WERI-Rb-1 (cell line): ENCODE measurements at regions not wholly inside any gene's neighbourhood (a gene's known extent, or its start where the extent isn't known, plus 50 kb on each side); places are given as distances from the start of the nearest gene placed in this dataset.

ENCODE experiments used
- DNase-seq: peaks from one replicate; pipeline ENCODE4 v3.0.0-alpha.2; 2020
- H3K27ac ChIP-seq: fragments of 250-450 bp; sonication (Bioruptor Pico); 2 replicates; pipeline ENCODE4 v1.5.1; 2020; ENCODE audit warnings: mild to moderate bottlenecking, moderate library complexity
- H3K27me3 ChIP-seq: fragments of 250-450 bp; sonication (Bioruptor Pico); 2 replicates; pipeline ENCODE4 v1.5.1; 2021; ENCODE audit warnings: mild to moderate bottlenecking, low read depth, moderate library complexity; ENCODE audit not compliant: insufficient read depth, severe bottlenecking
- H3K36me3 ChIP-seq: fragments of 250-450 bp; sonication (Bioruptor Pico); 2 replicates; pipeline ENCODE4 v1.5.1; 2020; ENCODE audit warnings: mild to moderate bottlenecking, moderate library complexity
- H3K4me3 ChIP-seq: 2 replicates; pipeline ENCODE4 v1.5.1; 2011; ENCODE audit warnings: low read depth, mild to moderate bottlenecking, control low read depth, low read length
- H3K9me3 ChIP-seq: fragments of 250-450 bp; sonication (Bioruptor Pico); 2 replicates; pipeline ENCODE4 v1.5.1; 2021; ENCODE audit warnings: mild to moderate bottlenecking, moderate library complexity; ENCODE audit not compliant: severe bottlenecking
- CTCF ChIP-seq: IDR thresholded peaks from 2 replicates; pipeline ENCODE4 v1.5.1; 2011; ENCODE audit warnings: low read depth, mild to moderate bottlenecking, control low read depth, inconsistent platforms, low read length

- Histone ChIP-seq H3K9me3 (no peaks in the 10 kb centered on the region), H3K4me3 (no peak overlapping the region), H3K36me3 (no peaks in the 10 kb centered on the region), H3K27me3 (no peaks in the 10 kb centered on the region), H3K27ac (no peak overlapping the region)
- DNase-seq: peak; percentile 53
- TF ChIP-seq CTCF: no peak
Observed at GRCh38 chr3:145133281-145133680, 1027.7 kb downstream of the PLOD2 start.

- TF ChIP-seq CTCF: no peak
- H3K36me3 ChIP-seq: no peaks in the 10 kb centered on the region
- DNase-seq: no peak
- no peak overlapping the region for H3K27ac ChIP-seq
- H3K4me3 ChIP-seq: no peak overlapping the region
- no peaks in the 10 kb centered on the region for H3K27me3 ChIP-seq
- H3K9me3 ChIP-seq: no peaks in the 10 kb centered on the region
Observed at GRCh38 chr3:145134738-145135137, 1026.2 kb downstream of the PLOD2 start.

- no peaks in the 10 kb centered on the region for H3K36me3 ChIP-seq
- no peak for TF ChIP-seq CTCF
- H3K9me3 ChIP-seq: no peaks in the 10 kb centered on the region
- no peaks in the 10 kb centered on the region for H3K27me3 ChIP-seq
- H3K27ac ChIP-seq: no peak overlapping the region
- no peak for DNase-seq
- H3K4me3 ChIP-seq: no peak overlapping the region
Observed at GRCh38 chr3:145144361-145144760, 1016.6 kb downstream of the PLOD2 start.

GRCh38 chr3:145145461-145145860 lies 1015.5 kb downstream of the PLOD2 start:
- no peak for TF ChIP-seq CTCF

GRCh38 chr3:145159640-145160039 lies 1001.3 kb downstream of the PLOD2 start:
- H3K9me3 ChIP-seq: no peaks in the 10 kb centered on the region
- no peak for TF ChIP-seq CTCF
- no peak overlapping the region for H3K27ac ChIP-seq
- no peak for DNase-seq
- no peaks in the 10 kb centered on the region for H3K36me3 ChIP-seq
- no peak overlapping the region for H3K4me3 ChIP-seq
- no peaks in the 10 kb centered on the region for H3K27me3 ChIP-seq

More at GRCh38 chr3:145145461-145145860, 1015.5 kb downstream of the PLOD2 start:
- Histone ChIP-seq H3K27me3 (no peaks in the 10 kb centered on the region), H3K9me3 (no peaks in the 10 kb centered on the region), H3K27ac (no peak overlapping the region), H3K36me3 (no peaks in the 10 kb centered on the region), H3K4me3 (no peak overlapping the region)
- no peak for DNase-seq

GRCh38 chr3:145170121-145170520 lies 990.9 kb downstream of the PLOD2 start:
- no peaks in the 10 kb centered on the region for H3K9me3 ChIP-seq
- H3K4me3 ChIP-seq: no peak overlapping the region
- no peak for TF ChIP-seq CTCF
- H3K27me3 ChIP-seq: no peaks in the 10 kb centered on the region
- no peaks in the 10 kb centered on the region for H3K36me3 ChIP-seq
- H3K27ac ChIP-seq: no peak overlapping the region
- DNase-seq: no peak
